Large intestine (tissue), 3 donors: ENCODE measurements at regions not wholly inside any gene's neighbourhood (a gene's known extent, or its start where the extent isn't known, plus 50 kb on each side); places are given as distances from the start of the nearest gene placed in this dataset.

Experiments
- DNase-seq, 2 donors: peaks; one replicate each; pipeline versions ENCODE4 v3.0.0 to v3.0.0-alpha.2; 2013
- H3K27ac ChIP-seq: one replicate; pipeline ENCODE4 v1.5.1; 2013; ENCODE audit warnings: low read length
- H3K27me3 ChIP-seq: 2 replicates; pipeline ENCODE4 v1.6.1; 2013; ENCODE audit warnings: low read length; ENCODE audit not compliant: control insufficient read depth, insufficient read depth
- H3K36me3 ChIP-seq: 2 replicates; pipeline ENCODE4 v1.6.1; 2013; ENCODE audit warnings: low read length; ENCODE audit not compliant: control insufficient read depth, insufficient read depth
- H3K4me1 ChIP-seq: one replicate; pipeline ENCODE4 v1.6.1; 2013; ENCODE audit warnings: low read length; ENCODE audit not compliant: control insufficient read depth, insufficient read depth
- H3K4me3 ChIP-seq: one replicate; pipeline ENCODE4 v1.5.1; 2013; ENCODE audit warnings: low read length
- H3K9me3 ChIP-seq: one replicate; pipeline ENCODE4 v1.6.1; 2013; ENCODE audit warnings: mild to moderate bottlenecking, low read depth, low read length, moderate library complexity; ENCODE audit not compliant: control insufficient read depth
- WGBS: methylation state at CpG from one replicate; pipeline ENCODE4 v1.1.5; 2013; ENCODE audit warnings: low lambda C conversion rate; ENCODE audit not compliant: insufficient coverage; 5-methylcytosine and 5-hydroxymethylcytosine counted together

DNA sequence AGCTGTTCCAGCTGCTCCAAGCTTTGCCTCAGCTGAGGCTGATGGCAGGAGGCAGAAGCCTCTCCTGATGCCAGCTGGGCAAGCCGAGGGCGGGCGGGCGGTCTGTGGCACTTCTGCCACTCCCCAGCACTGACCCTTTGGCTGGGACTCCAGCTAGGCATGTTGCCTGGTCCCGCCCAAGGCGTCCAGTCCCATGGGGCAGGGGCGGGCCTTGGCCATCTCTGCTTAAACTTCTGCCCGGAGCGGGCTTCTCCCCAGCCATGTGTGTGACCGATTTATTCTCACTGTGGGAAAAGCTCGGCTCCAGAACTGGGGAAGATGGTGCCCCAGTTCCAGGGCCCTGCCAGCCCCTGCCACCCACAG lies 349.1 kb downstream of the SEC14L1 start:
- Histone ChIP-seq H3K4me1 (no peaks in the 10 kb centered on the region), H3K36me3 (peaks cover 81% of the 10 kb centered on the region), H3K9me3 (no peaks in the 10 kb centered on the region), H3K4me3 (no peak overlapping the region), H3K27ac (no peak overlapping the region), H3K27me3 (no peaks in the 10 kb centered on the region)
- WGBS: no CpG with 5 or more reads among the region's 11 CpGs
- no peak for DNase-seq

DNA sequence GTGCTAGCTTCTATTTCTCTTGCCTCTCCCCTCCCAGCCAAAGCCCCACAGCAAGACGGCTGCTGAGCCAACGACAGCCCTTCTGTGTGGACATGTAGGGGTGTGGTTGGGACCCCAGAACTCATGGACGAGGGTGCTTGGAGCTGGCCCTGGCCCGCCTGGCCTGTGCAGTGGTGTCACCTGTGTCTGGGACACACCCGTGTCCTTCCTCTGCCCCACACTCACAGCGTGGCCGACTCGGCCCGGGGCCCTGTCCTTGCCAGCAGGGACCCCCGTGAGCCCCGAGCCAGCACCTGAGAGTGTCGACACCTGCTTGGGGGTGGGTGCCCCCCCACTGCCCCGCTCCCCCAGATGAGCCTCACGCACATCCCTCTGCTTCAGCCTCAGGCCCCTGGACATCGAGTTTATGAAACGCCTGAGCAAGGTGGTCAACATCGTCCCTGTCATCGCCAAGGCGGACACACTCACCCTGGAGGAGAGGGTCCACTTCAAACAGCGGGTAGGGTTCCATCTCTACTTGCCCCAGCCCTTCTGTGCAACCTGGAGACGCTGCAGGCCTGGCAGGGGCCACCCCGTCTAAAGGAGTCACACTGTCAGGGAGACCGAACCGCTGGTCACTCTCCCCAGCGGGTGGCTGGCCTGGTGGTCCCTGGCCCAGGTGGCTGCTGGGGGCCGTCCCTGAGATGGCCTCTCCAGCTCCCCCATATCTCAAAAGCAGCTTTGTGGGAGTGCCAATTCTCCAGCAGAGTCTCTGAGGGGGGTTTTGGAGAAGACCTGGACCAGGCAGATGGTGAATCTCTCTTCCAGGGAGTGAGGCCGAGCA lies 349.8 kb downstream of the SEC14L1 start:
- WGBS: no CpG with 5 or more reads among the region's 27 CpGs
- no peak overlapping the region for H3K4me3 ChIP-seq
- H3K9me3 ChIP-seq: no peaks in the 10 kb centered on the region
- peaks cover 85% of the 10 kb centered on the region for H3K36me3 ChIP-seq
- DNase-seq: no peak
- no peaks in the 10 kb centered on the region for H3K4me1 ChIP-seq
- H3K27ac ChIP-seq: no peak overlapping the region
- H3K27me3 ChIP-seq: no peaks in the 10 kb centered on the region

DNA sequence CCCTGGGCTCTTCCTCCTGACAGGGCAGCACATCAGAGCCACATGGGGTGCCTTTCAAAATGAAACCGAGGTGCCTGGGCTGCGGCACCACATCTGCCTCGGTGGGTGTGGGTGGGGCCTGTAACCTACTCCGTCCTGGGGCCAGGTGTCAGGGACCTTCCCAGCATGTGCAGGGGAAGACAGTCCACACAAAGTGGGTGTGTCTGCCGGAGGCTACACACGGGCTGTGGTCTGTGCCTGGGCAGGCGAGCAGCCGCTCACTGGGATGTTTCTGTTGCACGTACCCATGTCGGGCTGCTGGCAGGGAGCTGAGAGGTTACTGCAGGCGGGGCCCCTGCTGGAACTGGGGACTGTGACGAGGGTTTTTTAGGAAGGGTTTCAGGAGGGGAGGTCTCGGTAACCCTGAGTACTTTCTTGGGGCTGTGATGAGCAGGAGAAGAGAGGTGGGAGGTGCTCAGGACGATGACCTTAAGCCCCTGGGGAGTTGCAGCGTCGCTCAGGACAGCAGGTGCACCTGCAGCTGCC lies 351.2 kb downstream of the SEC14L1 start:
- no peak overlapping the region for H3K27ac ChIP-seq
- peaks cover 92% of the 10 kb centered on the region for H3K36me3 ChIP-seq

DNA sequence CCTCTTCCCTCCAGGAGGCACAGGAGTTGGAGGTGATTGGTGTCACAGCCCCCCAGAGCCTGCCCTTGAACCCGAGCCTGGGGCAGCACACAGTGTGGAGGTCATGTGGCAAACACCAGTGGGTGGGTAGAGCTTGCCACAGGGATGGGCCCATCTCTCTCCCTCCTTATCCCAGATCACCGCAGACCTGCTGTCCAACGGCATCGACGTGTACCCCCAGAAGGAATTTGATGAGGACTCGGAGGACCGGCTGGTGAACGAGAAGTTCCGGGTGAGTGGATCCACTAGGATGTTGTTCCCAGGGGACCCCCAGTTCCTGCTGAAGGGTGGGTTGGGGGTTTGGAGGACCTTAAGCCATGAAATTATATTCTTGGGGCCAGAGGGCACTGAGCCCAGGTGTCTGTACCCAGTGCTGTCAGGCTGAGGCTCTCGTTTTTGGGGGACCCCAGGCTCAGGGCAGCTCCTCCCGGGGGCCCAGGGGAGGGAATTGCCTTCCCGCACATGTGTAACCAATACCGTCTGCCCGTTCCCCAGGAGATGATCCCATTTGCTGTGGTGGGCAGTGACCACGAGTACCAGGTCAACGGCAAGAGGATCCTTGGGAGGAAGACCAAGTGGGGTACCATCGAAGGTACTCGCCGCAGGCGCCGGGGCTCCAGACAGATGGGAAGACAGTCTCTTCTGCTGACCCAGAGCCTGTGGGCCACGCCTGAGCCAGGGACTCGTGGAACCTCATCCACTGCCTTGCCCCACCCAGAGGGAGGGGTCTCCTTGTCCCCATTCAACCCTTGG lies 351.9 kb downstream of the SEC14L1 start:
- H3K27me3 ChIP-seq: no peaks in the 10 kb centered on the region
- no peaks in the 10 kb centered on the region for H3K4me1 ChIP-seq
- H3K9me3 ChIP-seq: no peaks in the 10 kb centered on the region
- no peak for DNase-seq
- peaks cover 92% of the 10 kb centered on the region for H3K36me3 ChIP-seq
- no peak overlapping the region for H3K4me3 ChIP-seq
- no CpG with 5 or more reads among the region's 23 CpGs for WGBS
- H3K27ac ChIP-seq: no peak overlapping the region

More for the DNA sequence above, 351.2 kb downstream of the SEC14L1 start:
- WGBS: no CpG with 5 or more reads among the region's 16 CpGs
- Histone ChIP-seq H3K9me3 (no peaks in the 10 kb centered on the region), H3K4me3 (no peak overlapping the region), H3K27me3 (no peaks in the 10 kb centered on the region), H3K4me1 (no peaks in the 10 kb centered on the region)
- no peak for DNase-seq

DNA sequence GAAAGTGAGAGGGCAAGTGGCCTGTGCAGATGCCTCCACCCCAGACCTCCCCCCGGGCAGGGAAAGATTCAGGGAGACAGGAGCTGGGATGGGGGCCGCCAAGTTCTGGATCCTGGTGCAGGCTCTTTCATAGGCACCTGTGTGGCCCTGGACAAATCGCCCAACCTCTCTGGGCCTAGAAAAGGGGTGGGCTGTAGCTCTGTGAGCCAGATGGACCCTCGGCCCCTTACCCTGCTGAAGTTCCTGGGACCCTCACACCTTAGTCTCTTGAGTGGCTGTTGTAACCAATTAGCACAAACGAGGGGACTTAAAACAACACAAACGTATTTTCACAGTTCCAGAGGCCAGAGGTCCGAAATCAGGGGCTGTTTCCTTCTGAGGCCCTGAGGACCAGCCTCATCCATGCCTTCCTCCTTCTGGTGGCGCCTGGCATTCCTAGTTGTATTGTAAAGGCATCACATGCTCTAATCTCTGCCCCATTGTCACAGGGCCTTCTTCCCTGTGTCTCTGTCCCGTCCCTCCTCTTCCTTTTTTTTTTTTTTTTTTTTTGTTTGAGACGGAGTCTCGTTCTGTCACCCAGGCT lies 352.6 kb downstream of the SEC14L1 start:
- Histone ChIP-seq H3K4me1 (no peaks in the 10 kb centered on the region), H3K4me3 (no peak overlapping the region), H3K9me3 (no peaks in the 10 kb centered on the region), H3K27me3 (no peaks in the 10 kb centered on the region), H3K27ac (no peak overlapping the region), H3K36me3 (peaks cover 87% of the 10 kb centered on the region)
- WGBS: no CpG with 5 or more reads among the region's 11 CpGs
- no peak for DNase-seq

DNA sequence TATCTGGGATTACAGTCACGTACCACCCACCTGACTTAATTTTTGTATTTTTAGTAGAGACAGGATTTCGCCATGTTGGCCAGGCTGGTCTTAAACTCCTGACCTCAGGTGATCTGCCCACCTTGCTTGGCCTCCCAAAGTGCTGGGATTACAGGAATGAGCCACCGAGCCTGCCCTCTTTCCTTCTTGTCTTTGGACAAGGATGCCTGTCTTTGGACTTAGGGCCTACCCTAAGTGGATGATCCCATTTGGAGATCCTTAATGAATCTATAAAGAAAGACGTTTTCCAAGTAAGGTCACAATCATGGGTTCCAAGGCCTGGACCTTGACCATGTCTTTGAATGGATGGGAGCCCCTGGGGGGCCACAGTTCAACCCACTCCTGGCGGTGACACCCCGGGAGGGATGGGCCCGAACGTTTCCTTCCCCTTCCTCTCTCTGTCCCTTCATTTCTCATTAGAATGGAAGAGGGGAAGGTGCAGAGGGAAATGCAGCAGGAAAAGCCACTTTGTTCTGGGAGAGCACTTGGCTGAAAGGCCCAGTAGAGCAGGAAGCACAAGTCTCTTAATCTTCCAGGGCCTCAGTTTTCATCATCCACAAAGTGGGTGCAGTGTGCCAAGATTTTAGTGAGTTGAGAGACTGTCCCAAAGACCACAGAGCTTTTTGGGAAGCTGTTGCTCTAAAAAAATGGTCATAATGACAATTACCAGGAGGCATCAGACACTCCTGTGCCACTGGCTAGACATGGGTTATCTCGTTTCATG lies 353.3 kb downstream of the SEC14L1 start:
- no peaks in the 10 kb centered on the region for H3K27me3 ChIP-seq
- no peak for DNase-seq
- H3K4me3 ChIP-seq: no peak overlapping the region
- H3K9me3 ChIP-seq: no peaks in the 10 kb centered on the region
- no CpG with 5 or more reads among the region's 9 CpGs for WGBS
- H3K27ac ChIP-seq: no peak overlapping the region
- peaks cover 85% of the 10 kb centered on the region for H3K36me3 ChIP-seq
- no peaks in the 10 kb centered on the region for H3K4me1 ChIP-seq

DNA sequence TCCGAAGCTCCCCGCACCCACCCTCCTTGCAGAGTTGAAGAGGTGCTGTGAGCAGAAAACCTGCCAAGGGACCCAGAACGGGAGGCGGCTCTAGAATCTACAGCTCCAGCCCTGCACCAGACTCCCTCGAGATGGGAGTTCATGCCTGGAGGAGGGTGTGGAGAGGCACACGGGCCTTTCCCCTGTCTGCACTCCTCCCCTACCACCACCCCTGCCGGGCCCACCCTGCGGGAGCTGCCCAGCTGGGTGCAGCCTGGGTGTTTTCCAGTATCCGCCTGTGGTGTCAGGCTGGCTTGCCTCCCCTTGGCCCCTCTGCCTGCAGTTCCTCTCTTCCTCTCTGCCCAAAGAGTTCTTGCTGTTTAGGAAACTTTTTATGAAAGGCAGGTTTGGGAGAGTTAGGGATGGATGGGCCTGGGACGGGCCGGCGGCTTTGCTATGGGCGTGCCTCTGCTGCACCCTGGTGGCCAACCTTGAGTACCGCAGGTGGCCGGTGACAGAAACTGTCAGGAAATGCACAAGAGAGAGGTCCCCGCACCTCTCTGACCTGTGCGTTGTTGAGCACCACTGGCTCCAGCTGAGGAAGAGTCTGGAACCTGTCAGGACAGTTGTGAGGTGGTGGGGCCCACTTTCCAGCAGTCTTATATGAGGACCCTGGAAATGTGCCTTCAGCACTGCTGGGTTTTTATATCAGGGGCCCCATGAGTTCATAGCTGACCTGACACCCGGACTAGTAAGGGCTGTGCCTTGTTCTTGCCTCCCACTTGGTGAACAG lies 354.1 kb downstream of the SEC14L1 start:
- peaks cover 85% of the 10 kb centered on the region for H3K36me3 ChIP-seq
- WGBS: no CpG with 5 or more reads among the region's 18 CpGs
- H3K27ac ChIP-seq: no peak overlapping the region

DNA sequence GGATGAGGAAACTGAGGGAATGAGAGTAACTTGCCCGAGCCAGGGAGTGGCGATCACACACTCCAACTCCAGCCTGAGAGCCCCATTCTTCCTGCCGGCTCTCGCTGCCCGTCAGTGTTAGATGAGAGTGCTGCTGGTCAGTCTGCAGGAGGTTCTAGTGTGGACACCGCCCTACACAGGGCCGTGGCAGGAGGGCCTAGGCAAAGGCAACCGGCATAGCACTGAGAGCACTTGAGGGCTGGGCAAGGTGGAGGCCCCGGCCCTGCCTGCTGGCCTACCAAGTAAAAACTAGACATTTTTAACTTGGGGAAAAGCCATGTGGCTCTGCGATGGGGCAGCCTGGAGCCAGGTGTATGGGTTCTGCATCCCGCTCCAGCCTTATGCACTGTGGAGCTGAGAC lies 354.8 kb downstream of the SEC14L1 start:
- DNase-seq: no peak
- H3K9me3 ChIP-seq: no peaks in the 10 kb centered on the region
- H3K36me3 ChIP-seq: peaks cover 84% of the 10 kb centered on the region
- 100% methylated on average over 1 of the region's 11 CpGs for WGBS
- H3K4me3 ChIP-seq: no peak overlapping the region
- H3K4me1 ChIP-seq: no peaks in the 10 kb centered on the region
- H3K27me3 ChIP-seq: no peaks in the 10 kb centered on the region
- no peak overlapping the region for H3K27ac ChIP-seq

More for the DNA sequence above, 354.1 kb downstream of the SEC14L1 start:
- DNase-seq: peak; percentile 52 to 54
- no peaks in the 10 kb centered on the region for H3K27me3 ChIP-seq
- no peaks in the 10 kb centered on the region for H3K9me3 ChIP-seq
- H3K4me3 ChIP-seq: no peak overlapping the region
- H3K4me1 ChIP-seq: no peaks in the 10 kb centered on the region

DNA sequence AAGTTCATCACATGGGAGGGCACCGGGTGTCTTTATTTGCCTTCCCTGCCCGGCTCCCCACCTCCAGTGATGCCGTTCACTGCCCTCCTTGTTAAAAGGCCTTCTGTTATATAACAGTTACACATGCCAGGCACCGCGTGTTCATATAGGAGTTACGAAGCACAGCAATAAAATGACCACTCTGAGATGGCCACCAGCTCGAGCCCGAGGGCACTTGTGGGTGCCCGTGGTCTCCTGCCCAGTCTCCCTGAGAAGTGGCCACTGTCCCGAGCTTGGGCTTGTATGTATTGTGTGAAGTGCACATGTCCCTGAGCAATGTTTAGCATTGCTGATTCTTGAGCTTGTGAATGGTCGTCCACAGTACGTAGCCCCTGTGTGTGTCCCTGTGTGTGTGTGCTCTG lies 355.6 kb downstream of the SEC14L1 start:
- Histone ChIP-seq H3K27ac (no peak overlapping the region), H3K27me3 (no peaks in the 10 kb centered on the region), H3K4me3 (no peak overlapping the region), H3K36me3 (peaks cover 81% of the 10 kb centered on the region), H3K4me1 (no peaks in the 10 kb centered on the region), H3K9me3 (no peaks in the 10 kb centered on the region)
- no peak for DNase-seq
- WGBS: no CpG with 5 or more reads among the region's 12 CpGs
